BE2C (cell line): ENCODE measurements at regions not wholly inside any gene's neighbourhood (a gene's known extent, or its start where the extent isn't known, plus 50 kb on each side); places are given as distances from the start of the nearest gene placed in this dataset.

Experiments
- DNase-seq: peaks from one replicate; pipeline ENCODE4 v3.0.0-alpha.2; 2020
- H3K27me3 ChIP-seq: fragments of 250-450 bp; sonication (Bioruptor Pico); 2 replicates; pipeline ENCODE4 v1.5.1; 2020; ENCODE audit warnings: mild to moderate bottlenecking
- H3K36me3 ChIP-seq: fragments of 250-450 bp; sonication (Bioruptor Pico); 2 replicates; pipeline ENCODE4 v1.5.1; 2020; ENCODE audit warnings: mild to moderate bottlenecking
- H3K4me1 ChIP-seq: fragments of 250-450 bp; sonication (Bioruptor Pico); 2 replicates; pipeline ENCODE4 v1.5.1; 2020
- H3K4me3 ChIP-seq: 2 replicates; pipeline ENCODE4 v1.5.1; 2011; ENCODE audit warnings: low read depth, low read length
- H3K9me3 ChIP-seq: fragments of 250-450 bp; sonication (Bioruptor Pico); 2 replicates; pipeline ENCODE4 v1.5.1; 2020
- CTCF ChIP-seq: IDR thresholded peaks from 2 replicates; pipeline ENCODE4 v1.5.1; 2012; ENCODE audit warnings: mild to moderate bottlenecking, low read depth, low read length

DNA sequence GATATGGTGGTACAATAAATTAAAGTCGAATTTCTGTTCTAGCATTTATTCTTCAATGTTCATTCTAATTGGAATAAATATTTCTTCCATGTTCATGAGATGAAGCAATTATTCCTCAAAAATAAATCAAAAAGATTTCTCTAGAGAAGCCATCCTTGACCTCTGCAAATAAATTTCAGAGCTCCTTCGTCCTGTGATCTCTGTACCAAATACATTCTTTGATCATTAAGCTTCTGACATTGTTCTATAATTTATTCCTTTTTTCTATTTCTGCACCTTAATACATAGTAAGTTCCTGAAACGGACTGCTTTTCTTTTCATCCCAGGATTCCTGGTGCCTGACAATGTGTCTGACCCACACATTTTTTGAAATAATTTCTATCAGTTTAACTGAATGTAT lies 1039.3 kb upstream of the TYRP1 start:
- Histone ChIP-seq H3K4me3 (no peak overlapping the region), H3K9me3 (no peaks in the 10 kb centered on the region), H3K4me1 (no peaks in the 10 kb centered on the region), H3K36me3 (no peaks in the 10 kb centered on the region), H3K27me3 (no peaks in the 10 kb centered on the region)
- DNase-seq: no peak
- TF ChIP-seq CTCF: no peak

DNA sequence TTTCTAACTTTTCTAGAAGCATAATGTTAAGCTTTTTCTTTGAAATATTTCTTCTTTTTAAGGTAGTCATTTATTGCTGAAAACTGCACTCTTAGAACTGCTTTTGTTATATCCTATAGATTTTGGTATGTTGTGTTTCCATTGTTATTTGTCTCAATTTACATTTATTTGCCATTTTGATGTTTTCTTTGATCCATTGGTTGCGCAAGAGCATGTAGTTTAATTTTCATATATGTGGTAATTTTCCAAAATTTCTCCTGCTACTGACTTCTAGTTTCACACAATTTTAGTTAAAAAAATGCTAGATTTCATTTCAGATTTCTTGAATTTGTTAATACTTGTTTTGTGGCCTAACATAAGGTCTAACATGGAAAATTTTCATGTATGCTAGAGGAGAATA lies 1029.3 kb upstream of the TYRP1 start:
- H3K9me3 ChIP-seq: no peaks in the 10 kb centered on the region
- H3K4me1 ChIP-seq: no peaks in the 10 kb centered on the region
- no peak for DNase-seq
- TF ChIP-seq CTCF: no peak
- H3K4me3 ChIP-seq: no peak overlapping the region
- no peaks in the 10 kb centered on the region for H3K36me3 ChIP-seq
- no peaks in the 10 kb centered on the region for H3K27me3 ChIP-seq

DNA sequence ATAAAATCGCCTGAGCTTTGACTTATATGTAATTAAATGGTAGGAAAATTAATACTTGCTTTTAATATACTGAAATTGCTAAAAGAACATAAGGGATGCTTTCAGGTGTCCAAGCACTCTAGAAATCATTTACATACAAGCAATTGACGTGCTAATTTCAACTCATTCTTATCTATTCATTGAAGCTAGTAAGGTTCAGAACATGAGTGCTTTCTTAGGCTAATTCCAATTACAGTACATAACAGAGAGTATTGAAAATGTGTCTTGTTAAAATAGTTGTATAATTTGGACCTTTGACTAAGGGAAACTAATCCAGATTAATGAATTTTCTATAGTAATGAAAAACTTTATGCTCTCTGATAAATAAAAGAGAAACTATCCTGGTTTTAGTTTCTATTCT lies 1016.4 kb upstream of the TYRP1 start:
- H3K36me3 ChIP-seq: no peaks in the 10 kb centered on the region
- H3K4me1 ChIP-seq: no peaks in the 10 kb centered on the region
- no peaks in the 10 kb centered on the region for H3K9me3 ChIP-seq
- no peak overlapping the region for H3K4me3 ChIP-seq
- H3K27me3 ChIP-seq: no peaks in the 10 kb centered on the region
- DNase-seq: no peak
- TF ChIP-seq CTCF: no peak

GRCh38 chr9:11686733-11687132 lies 1006.5 kb upstream of the TYRP1 start:
- Histone ChIP-seq H3K4me3 (no peak overlapping the region), H3K36me3 (no peaks in the 10 kb centered on the region), H3K4me1 (no peaks in the 10 kb centered on the region), H3K9me3 (no peaks in the 10 kb centered on the region), H3K27me3 (no peaks in the 10 kb centered on the region)
- no peak for TF ChIP-seq CTCF
- no peak for DNase-seq

GRCh38 chr9:11697126-11697525 lies 996.1 kb upstream of the TYRP1 start:
- DNase-seq: no peak
- Histone ChIP-seq H3K27me3 (no peaks in the 10 kb centered on the region), H3K4me3 (no peak overlapping the region), H3K4me1 (no peaks in the 10 kb centered on the region), H3K36me3 (no peaks in the 10 kb centered on the region), H3K9me3 (no peaks in the 10 kb centered on the region)
- no peak for TF ChIP-seq CTCF

DNA sequence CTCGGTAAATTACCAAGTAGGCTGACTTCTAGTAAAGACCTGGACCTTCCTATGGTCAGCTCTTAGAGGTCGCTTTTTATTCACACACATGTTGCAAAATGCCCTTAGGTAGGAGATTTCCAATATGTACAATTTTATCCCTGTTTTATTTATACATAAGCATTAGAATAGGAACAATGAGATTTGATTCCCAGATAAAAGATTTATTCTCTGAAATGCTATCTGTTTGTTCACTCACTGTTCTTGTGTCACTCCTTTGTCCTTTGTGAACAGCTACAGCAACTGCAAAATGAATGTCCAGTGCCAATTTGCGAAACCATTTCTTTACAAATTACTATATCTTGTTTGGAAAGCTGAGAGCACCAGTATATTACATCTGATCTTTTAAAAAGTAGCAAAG lies 991.5 kb upstream of the TYRP1 start:
- Histone ChIP-seq H3K9me3 (no peaks in the 10 kb centered on the region), H3K36me3 (no peaks in the 10 kb centered on the region), H3K4me1 (no peaks in the 10 kb centered on the region), H3K4me3 (no peak overlapping the region), H3K27me3 (no peaks in the 10 kb centered on the region)
- TF ChIP-seq CTCF: no peak
- DNase-seq: no peak
